HG03060 (cell line): ENCODE measurements at regions not wholly inside any gene's neighbourhood (a gene's known extent, or its start where the extent isn't known, plus 50 kb on each side); places are given as distances from the start of the nearest gene placed in this dataset.

Experiments used
- ATAC-seq: cut with Tn5 transposase; IDR thresholded peaks from one replicate; pipeline ENCODE4 v1.9.1; 2021; ENCODE audit warnings: low read depth, moderate number of reproducible peaks; ENCODE audit not compliant: unreplicated experiment

- ATAC-seq = no peak
Observed at GRCh38 chr2:78011251-78011650, 489.1 kb upstream of the LRRTM4 start.

DNA sequence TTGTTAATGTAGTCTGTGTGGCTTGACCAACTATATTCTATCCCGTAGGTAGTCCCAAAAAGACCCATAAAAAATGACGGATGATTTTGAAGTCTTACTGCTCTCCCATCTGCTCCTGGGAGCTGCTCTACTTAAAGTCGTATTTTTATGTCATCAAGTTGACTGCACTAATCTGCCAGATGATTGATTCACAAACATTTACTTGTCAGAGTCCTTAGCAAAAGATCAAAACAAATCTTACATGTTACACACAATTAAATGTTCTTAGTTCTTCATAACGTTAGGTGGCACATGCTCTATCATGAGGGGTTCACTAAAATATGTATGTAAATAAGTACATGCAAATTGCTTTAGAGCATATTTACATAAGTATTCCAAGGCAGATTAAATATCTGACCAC lies 498.3 kb upstream of the LRRTM4 start:
- ATAC-seq = no peak

GRCh38 chr2:78023356-78023755 lies 501.2 kb upstream of the LRRTM4 start:
- no peak for ATAC-seq

GRCh38 chr2:78024996-78025395 lies 502.8 kb upstream of the LRRTM4 start:
- no peak for ATAC-seq

DNA sequence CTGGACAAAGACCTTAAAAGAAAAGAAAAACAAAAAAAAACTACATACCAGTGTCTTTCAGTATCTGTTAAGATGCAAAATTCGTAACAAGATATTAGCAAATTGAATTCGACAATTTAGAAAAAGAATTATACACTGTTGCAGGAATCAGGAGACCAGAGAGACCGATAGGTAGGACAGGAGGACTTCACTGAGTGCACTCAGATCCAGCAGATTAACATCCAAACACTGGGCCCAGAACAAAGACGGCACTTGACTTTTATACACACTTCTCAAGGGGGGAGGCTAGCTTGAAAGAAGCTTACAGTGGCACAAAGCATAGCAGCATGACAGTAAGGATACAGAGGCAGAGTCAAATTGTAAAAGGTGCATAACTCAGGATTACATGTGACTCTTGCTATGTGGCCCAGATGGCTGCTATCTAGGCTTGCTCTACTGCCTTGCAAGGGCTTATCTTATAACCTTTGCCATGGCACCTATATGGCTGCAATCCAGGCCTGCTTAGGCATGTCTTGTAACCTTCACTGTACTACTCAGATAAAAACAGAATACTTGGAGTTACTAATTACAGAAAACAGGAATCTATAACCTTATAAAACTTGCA lies 507.3 kb upstream of the LRRTM4 start:
- no peak for ATAC-seq

DNA sequence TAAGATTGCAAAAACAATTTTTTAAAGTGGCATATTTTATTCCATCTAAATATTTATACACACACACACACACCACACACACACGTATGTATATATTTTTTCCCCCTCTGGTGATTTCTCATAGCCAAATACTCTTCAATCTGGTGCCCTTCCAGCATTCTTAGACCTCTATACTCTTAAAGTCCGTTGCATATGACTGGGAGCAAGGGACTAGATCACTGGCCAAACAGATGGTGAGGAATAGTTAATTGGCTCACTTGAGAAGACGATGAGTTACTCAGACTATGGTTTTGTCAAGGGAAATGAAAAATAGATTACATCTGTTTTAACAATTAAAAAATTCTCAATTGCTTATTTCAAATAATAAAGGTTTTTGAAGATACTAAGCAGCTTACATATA lies 512.5 kb upstream of the LRRTM4 start:
- no peak for ATAC-seq

- no peak for ATAC-seq
Observed at GRCh38 chr2:78035804-78036203, 513.6 kb upstream of the LRRTM4 start.

DNA sequence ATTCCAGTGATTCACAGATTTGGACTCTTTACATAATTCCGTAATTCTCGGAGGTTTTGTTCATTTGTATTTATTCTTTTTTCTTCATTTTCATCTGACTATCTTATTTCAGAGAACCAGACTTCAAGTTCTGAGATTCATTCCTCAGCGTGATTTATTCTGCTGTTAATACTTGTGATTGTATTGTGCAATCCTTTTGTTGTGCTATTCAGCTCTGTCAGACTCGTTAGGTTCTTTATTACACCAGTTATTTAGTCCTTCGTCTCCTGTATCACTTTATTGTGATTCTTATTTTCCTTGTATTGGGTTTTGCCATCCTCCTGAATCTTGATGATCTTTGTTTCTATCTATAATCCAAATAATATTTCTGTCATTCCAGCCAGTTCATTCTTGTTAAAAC lies 529.3 kb upstream of the LRRTM4 start:
- ATAC-seq = no peak

- no peak for ATAC-seq
Observed at GRCh38 chr2:78056976-78057375, 534.8 kb upstream of the LRRTM4 start.

DNA sequence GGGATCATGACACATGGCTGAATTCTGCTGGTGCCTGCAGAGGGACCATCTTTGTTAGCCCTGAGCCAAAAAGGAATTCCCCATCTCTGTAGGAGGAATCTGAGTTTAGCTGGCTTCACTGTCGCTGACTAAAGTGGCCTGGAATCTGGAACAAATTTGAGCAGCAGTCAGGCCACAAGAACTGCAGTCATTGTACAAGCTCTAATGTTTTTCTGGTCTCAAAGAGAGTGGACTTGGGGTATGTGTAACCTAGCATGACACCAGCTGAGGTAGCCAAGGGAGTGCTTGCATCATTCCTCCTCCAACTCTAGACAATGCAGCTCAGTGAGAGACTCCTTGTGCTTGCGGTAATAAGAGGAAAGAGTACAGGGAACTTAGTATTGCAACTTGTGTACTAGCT lies 539.1 kb upstream of the LRRTM4 start:
- no peak for ATAC-seq

DNA sequence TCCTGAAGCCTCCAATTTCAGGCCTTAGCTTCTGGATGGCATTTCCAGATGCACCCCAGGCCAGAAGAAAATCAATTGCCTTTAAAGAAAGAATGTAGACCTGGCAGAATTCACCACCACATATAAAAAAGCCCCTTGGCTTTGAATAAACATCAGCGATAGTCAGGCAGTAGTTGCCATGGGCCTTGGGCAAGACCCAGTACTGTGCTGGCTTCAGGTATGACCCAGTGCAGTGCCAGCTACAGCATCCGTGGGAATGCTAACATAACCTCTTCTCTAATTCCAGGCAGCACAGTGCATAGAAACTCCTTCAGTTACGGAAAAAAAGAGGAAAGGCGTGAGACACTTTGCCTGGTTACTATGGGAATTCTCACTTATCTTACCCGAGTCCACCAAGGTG lies 539.6 kb upstream of the LRRTM4 start:
- no peak for ATAC-seq

DNA sequence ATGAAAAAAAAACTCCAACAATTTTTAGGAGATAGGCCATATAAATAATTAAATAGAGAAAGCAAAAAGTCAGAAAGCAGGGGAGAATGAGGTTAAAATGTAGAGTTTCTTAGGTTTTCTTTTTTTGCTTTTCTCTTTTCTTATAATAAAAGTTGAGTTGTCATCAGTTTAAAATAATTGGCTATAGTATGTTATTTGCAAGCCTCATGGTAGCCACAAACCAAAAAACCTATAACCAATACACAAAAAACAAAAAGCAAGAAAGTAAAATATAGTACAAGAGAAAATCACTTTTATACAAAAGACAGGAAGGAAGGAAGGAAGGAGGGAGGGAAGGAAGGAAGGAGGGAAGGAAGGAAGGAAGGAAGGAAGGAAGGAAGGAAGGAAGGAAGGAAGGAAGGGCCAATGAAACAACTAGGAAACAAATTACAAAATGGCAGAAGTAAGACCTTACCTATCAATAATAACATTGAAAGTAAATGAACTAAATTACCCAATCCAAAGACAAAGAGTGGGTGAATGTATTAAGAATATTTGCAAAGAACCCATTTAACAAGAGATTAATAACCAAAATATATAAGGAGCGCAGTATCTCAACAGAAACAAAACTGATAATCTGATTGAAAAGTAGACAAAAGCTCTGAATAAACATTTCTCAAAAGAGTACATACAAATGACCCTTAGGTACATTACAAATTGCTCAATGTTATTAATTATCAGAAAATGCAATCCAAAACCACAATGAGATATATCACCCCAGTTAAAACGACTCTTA lies 541.3 kb upstream of the LRRTM4 start:
- no peak for ATAC-seq

DNA sequence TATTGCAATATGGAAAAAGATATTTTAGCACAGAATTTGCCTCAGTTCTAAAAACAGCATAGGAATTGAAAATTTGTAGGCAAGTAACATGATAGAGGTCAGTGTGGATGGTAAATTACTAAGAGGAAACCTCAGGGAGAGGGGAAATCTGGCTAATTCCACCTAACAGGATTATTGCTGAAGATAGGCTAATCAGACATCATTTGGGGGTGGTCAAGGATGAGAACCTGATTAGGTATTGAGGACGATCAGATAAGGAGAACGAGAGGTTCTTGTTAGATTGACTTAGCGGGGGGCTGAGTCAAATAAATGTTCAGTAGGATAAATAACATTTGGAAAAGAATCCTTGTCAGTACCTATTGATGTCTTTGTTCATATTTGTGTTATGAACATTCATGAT lies 543.2 kb upstream of the LRRTM4 start:
- ATAC-seq = no peak

- ATAC-seq = no peak
Observed at GRCh38 chr2:78068808-78069207, 546.6 kb upstream of the LRRTM4 start.

DNA sequence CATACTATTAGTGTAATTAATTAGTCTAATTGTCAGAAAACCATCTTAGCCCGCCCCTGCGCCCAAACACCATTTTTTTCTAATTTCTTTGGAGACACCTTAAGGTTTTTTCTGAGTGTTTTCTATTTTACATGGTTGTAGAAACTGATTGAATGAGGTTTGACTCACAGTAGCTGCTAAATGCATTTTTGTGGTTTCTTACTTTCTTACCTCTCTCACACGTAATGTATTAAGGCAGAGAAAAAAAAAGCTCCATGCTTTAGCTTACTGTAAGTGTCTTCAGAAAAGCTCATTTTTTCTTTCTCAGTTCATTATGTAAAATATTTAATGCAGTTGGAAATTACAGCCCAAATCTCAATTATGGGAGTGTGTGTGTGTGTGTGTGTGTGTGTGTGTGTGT lies 548.5 kb upstream of the LRRTM4 start:
- ATAC-seq = no peak

DNA sequence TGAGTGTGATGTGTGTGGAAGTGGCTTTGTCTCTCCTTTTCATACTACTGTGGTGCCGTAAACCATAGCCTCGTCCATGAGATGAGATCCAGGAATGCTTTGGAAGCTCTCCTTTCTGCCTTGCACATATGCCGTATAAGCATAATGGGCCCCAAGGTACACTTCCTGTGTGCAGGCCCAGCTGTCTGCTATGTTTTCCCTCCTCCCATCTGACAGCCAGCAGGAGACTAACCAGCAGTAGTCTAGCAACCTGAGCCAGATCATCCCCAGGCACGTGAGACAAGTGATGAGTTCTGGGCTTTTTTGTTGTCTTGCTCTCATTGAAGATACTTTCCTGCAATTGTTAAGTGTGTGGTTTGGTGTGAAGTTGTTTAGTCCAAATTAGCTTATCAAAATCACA lies 555.5 kb upstream of the LRRTM4 start:
- no peak for ATAC-seq

- ATAC-seq = no peak
Observed at GRCh38 chr2:78082555-78082954, 560.4 kb upstream of the LRRTM4 start.

GRCh38 chr2:78093436-78093835 lies 571.3 kb upstream of the LRRTM4 start:
- ATAC-seq = no peak

- no peak for ATAC-seq
Observed at GRCh38 chr2:78109272-78109671, 587.1 kb upstream of the LRRTM4 start.

DNA sequence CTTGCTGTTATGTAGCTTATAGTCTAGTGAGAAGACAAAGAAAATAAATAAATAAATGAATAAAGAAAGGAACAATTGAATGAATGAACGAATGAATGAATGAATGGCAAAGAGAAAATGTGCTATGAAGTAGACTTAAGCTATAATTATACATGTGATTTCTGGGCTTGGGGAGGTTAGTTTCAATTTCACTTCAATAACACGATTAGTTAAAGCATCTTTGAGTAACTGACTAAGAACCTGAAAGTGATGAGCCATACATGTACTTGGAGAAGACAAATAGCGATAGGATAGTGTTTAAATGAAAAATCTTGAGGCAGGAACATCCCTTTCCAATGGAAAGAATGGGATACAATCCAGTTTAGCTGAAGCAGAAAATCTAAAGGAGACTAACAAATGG lies 593.1 kb upstream of the LRRTM4 start:
- ATAC-seq = no peak

DNA sequence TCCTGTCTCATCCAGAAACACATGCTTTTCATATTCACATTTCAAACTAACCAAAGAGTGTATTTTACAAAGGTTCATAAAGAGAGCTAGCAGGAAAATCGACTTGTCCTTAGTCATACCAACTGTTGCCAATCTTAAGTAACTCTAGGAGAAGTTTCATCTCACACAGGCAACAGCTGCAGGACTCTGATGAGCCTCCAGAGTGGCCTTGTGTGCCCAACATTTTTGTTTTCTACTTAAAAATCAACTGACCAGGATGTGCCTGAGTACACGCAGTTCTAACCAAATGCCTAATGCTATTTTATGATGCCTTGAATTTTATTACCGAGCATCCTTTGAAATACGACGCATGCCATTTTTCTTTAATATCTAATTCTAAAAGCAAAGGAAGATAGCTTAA lies 595.9 kb upstream of the LRRTM4 start:
- ATAC-seq = no peak

DNA sequence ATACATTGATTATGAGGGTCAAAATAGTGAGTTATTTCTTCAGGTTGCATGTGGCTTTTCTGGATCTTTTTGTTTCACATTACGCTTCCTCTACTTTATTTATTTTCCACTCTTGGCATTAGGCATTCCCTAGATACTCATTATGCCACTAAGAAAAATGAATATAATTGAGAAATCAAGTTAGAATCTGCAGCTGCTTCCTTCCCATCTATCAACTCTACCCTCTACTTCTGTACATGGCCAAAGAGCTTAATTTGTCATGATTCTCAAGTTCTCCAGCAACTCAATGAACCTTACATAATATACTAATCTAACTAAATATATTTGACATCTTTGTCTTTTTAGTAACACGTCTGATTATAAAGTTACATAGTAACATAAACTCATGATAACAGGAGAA lies 598.1 kb upstream of the LRRTM4 start:
- no peak for ATAC-seq
